ENCODE measurements at regions not wholly inside any gene's neighbourhood (a gene's known extent, or its start where the extent isn't known, plus 50 kb on each side); places are given as distances from the start of the nearest gene placed in this dataset.
A peak's percentile ranks its signal among the peaks of the same experiment; 100 is the strongest.
"Not testable (repeated sequence)": the region's sequence is repeated elsewhere in the genome, so short reads cannot be mapped to it uniquely, and the experiment has no call there.

DNA sequence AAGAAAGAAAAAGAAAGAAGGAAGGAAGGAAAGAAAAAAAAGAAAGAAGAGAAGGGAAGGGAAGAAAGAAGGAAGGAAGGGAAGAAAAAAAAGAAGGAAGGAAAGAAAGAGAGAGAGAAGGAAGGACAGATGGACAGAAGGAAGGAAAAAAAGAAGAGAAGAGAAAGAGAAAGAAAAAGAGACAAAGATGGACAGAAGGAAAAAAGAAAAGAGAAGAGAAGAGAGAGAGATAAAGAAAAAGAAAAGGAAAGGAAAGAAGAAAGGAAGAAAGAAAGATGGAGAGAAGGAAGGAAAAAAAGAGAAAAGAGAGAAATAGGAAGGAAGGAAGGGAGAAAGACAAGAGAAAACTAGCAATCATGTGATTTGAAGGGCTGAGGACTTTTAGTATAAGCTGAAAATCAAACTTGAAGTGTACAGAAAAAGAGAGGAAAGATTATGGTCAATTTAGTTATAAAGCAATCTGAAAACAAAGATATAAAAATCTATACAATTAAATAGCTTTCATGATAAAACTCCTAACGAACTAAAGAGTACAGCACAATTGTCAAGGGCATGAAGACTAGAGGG is 115.3 kb downstream of the LTN1 start:
- DNase-seq = no peak

- DNase-seq = no peak
Observed at GRCh38 chr21:28875078-28875477, 117.6 kb downstream of the LTN1 start.

- DNase-seq = no peak
Observed at GRCh38 chr21:28872218-28872617, 120.5 kb downstream of the LTN1 start.

DNA sequence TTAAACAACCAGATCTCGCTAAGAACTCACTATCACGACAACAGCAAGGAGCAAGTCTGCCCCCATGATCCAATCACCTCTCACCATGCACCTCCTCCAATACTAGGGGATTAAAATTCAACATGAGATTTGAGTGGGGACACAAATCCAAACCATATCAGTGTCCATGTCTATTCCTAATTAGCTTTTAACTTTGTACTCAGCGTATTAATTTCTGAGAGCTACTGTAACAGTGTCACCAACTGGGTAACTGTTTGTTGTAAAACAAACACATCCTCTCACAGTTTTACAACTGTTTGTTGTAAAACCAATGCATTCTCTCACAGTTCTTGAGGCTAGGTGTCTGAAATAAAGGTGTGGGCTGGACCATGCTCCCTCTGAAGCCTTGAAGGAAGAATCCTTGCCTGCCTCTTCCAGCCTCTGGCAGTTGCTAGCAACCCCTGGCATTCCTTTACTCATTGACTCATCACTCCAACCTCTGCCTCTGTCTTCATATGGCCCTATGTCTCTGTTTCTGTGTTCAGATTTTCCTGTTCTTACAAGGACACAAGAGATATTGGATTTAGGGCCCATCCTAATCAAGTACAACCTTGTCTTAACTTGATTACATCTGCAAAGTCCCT is 121.2 kb downstream of the LTN1 start:
- DNase-seq = no peak

DNA sequence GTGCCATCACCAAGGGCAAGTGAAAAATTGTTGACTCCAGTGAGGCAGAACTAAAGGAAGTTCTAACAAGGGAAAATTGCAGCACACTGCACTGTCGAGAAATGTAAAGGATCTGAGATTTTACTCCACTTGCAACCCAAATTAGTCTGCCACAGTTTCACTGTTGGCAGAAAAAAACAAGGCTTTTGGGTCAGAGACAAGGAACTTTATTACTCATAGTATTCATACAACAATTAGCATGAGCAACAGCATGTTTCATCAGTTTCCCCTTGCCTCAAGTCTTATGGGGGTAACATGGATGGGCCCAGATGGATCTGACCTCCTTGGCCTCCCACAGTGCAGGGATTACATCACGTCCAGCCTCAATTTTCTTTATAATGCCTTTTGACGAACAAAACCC is 125.3 kb downstream of the LTN1 start:
- DNase-seq = no peak

DNA sequence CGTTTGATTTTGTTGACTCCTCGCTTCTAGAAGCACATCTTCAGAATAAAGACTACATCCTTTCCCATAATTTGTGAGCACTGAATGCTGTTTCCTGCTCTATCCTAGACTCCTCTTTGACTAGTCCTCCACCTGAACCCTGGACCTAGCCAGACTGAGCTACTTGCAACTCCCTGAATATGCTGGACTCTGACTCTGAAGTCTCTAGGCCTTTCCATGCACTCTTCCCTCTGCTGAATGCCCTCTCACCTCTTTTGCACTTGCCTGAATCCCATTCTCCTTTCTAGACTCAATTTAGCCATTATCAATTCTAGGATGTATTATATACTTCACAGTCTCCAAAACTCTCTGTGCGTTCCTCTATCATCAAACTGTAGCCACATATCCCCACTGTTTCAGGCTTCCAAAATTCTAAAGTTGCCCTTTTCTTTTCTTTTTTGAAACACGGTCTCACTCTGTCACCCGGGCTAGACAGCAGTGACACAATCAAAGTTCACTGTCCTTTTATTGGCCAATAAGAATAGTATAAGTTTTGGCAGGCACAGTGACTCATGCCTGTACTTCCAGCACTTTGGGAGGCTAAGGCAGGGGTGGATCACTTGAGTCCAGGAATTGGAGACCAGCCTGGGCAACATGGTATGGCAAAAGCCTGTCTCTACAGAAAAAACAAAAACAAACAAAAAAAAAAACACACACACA is 127.0 kb downstream of the LTN1 start:
- DNase-seq = no peak

DNA sequence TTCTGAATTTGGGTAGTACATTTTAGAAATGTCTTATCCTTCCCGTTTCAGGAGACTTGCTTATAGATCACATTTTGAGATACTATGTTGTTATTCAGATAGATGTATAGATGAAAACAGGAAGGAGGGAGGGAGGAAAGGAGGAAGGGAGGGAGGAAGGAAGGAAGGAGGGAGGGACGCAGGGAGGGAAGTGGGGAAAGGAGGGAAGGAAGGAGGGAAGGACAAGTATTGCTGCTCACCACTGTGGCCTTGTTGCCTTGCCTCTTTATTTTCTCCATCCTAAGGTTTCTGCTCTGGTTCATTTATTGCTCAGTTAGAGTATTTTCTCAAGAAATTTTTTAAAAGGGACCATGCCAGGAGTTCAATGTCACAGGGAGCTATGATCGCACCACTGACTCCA is 134.3 kb downstream of the LTN1 start:
- DNase-seq = no peak

DNA sequence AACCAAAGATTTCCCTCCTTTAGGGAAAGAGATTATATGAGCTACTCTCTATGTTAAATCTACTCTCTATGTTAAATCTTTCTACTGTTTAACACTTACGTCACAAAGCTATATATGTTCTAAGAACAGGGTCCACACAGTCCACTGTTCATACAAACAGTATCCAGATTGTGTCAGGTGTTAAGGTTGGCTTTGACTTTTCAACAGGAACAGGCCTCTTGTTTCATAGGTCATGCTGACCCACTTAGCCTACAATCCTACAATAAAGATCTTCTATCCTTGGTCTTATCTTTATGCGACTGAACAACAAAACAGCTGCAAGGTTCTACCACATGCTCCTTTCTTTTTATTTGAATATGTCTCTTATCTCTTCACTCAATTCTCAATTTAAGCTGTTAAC is 134.9 kb downstream of the LTN1 start:
- no peak for DNase-seq

DNA sequence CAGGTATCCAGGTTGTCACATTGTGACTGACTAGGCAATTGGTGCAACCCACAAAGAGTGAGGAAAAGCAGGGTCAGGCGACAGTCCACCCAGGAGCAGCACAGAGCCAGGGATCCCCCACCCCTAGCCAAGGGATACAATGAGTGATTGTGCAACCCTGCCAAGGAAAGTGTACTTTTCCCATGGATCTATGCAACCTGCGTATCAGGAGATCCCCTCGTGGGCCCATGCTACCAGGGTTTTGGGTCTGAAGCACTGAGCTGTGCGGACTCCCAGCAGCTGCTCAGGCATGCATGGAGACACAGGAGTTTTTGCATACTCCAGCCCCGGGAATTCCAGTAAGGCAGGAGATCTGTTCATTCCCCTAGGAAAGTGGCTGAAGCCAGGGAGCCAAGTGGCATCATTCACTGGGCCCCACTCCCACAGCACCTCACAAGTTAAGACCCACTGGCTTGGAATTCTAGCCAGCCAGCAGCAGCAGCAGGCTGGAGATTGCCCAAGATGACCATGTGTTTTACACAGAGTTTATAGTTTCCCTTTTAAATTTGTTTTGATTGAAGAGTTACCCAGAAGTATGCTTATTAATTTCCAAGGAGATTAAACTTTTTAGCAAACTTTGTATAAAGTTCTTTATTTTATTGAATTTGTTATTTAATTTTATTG is 136.0 kb downstream of the LTN1 start:
- DNase-seq = no peak

DNA sequence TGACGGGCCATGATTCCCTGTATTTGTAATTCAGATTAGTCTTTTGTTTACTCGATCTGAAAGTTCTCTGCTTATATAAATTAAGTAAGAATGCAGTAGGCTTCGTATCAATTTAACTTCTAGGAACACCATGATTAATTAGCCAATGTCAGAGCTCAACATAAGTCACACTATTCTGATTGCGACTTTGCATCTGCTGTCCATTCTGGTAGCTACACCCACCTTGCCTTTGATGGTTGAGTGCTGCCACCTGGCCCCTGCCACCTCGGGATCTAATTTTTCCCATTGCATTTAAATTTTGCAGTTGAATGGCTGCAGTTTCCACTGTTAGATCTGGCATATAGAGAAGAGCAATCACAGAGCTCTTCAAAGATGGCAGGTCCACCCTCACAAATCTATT is 140.0 kb downstream of the LTN1 start:
- DNase-seq = no peak

- no peak for DNase-seq
Observed at GRCh38 chr21:28851645-28852044, 141.0 kb downstream of the LTN1 start.

DNA sequence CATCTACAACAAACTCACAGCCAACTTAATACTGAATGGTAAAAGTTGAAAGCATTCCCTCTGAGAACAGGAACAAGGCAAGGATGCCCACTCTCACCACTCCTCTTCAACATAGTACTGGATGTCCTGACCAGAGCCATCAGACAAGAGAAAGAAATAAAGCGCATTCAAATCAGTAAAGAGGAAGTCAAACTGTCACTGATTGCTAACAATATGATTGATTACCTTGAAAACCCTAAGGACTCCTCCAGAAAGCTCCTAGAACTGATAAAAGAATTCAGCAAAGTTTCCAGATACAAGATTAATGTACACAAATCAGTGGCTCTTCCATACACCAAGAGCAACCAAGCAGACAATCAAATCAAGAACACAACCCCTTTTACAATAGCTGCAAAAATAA is 153.4 kb downstream of the LTN1 start:
- not testable (repeated sequence) for DNase-seq

DNA sequence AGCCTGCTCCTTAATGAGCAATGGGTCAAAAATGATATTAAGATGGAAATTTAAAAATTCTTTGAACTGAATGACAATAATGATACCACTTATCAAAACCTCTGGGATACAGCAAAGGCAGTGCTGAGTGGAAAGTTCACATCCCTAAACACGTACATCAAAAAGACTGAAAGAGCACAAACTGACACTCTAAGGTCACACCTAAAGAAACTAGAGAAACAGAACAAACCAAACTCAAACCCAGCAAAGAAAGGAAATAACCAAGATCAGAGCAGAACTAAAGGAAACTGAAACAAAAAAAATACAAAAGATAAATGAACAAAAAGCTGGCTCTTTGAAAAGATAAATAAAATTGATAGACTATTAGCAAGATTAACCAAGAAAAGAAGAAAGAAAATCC is 155.3 kb downstream of the LTN1 start:
- not testable (repeated sequence) for DNase-seq

DNA sequence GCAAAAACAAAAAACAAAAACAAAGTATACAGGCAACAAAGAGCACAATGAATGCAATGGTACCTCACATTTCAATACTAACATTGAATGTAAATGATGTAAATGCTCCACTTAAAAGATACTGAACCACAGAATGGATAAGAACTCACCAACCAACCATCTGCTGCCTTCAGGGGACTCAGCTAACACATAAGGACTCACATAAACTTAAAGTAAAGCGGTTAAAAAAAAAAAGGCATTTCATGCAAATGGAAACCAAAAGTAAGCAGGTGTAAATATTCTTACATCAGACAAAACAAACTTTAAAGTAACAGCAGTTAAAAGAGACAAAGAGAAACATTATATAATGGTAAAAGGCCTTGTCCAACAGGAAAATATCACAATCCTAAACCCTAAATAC is 156.1 kb downstream of the LTN1 start:
- DNase-seq = not testable (repeated sequence)

- DNase-seq = no peak
Observed at GRCh38 chr21:28834335-28835238, 158.1 kb downstream of the LTN1 start.

GRCh38 chr21:28833609-28834008 is 159.1 kb downstream of the LTN1 start:
- DNase-seq = no peak

GRCh38 chr21:28833182-28833581 is 159.5 kb downstream of the LTN1 start:
- peak in 1 of 2 experiments; percentile 2 for DNase-seq

GRCh38 chr21:28832715-28833061 is 160.0 kb downstream of the LTN1 start:
- no peak for DNase-seq

DNA sequence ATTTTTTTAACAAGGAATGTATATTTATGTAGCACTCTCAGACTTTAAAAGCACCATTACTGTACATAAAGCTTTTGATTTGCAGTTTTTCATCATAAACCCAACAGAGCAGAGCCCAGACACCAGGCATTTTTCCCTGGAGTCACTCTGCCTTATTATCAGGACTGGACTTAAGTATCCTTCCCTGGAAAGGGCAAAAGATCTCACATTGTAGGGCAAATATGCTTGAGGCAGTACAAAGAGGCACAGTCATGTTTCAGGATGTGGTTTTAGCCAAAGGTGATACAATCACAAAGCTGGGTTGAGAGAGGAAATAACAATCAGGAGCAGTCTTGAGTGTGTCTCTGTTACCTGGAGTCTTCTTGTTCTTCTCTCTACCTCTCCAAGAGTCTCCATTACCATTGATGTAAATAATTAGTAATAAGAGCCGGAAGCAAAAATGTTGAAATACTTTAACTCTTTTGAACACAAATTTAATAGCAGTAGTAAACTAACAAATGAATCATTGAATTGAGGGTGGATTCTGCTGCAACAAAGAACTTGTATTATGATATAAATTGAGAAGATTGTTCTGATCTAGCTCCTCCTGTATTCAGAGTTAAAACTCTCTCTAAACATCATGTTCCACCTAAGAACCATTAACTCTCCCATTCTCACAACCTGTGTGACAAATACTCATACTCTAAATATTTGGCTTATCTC is 160.5 kb downstream of the LTN1 start:
- peak; percentile 23 to 26 for DNase-seq

- no peak for DNase-seq
Observed at GRCh38 chr21:28828981-28829380, 163.7 kb downstream of the LTN1 start.

- no peak for DNase-seq
Observed at GRCh38 chr21:28828021-28828420, 164.7 kb downstream of the LTN1 start.

DNA sequence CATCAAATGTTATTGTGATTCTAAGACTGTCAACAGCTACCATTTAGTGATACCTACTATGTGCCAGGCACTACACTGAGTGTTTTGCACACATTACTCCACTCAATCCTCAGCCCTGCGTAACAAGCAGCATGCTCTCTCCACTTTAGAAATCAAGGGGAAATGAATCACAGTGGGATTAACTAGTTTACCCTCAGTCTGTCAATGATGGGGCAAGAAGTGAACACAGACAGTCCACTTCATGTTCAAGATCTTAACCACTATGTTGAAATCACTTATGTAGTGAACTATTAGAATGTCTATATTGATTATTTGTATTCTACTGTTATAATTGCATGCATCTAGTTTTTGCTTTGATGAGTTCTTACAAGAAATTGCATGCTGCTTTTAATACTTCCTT is 165.3 kb downstream of the LTN1 start:
- DNase-seq = no peak

Data from AML-193 (cell line).